GM12873 (cell line): ENCODE measurements at regions not wholly inside any gene's neighbourhood (a gene's known extent, or its start where the extent isn't known, plus 50 kb on each side); places are given as distances from the start of the nearest gene placed in this dataset.

Source experiments
- CTCF ChIP-seq: IDR thresholded peaks from 2 replicates; pipeline ENCODE4 v1.5.1; 2012; ENCODE audit warnings: low read depth, mild to moderate bottlenecking, moderate library complexity, low read length, control low read depth; ENCODE audit not compliant: insufficient read depth; ENCODE audit errors: missing control alignments

- no peak for TF ChIP-seq CTCF
These were observed 58.6 kb upstream of the ZNF217 start for GRCh38 chr20:53652090-53652858.

GRCh38 chr20:53647286-53647821, 53.7 kb upstream of the ZNF217 start:
- TF ChIP-seq CTCF, result no peak

GRCh38 chr20:53646550-53646949, 52.9 kb upstream of the ZNF217 start:
- no peak for TF ChIP-seq CTCF

DNA sequence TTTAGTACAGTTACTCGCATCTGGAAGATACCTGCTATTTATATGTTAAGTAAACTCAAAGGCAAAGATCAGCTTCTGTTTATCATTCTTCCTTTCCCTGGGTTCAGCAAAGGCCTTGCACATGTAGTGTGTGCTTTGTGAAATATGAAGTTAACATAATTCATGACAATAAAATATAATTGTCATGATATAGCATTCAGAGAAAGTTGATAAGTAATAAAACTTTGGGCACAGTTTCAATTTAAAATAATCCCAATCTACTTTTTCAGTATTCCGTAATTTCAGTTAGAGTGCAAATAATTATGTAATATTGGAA, 51.9 kb upstream of the ZNF217 start:
- TF ChIP-seq CTCF, result no peak
